H1 (cell line): ENCODE measurements at regions not wholly inside any gene's neighbourhood (a gene's known extent, or its start where the extent isn't known, plus 50 kb on each side); places are given as distances from the start of the nearest gene placed in this dataset.

ENCODE experiments used
- CTCF ChIA-PET: fragments of 300-600 bp; sonication (Branson Sonifier 250); formaldehyde crosslinking; loops from one replicate; lab custom pipeline; 2021; ENCODE audit not compliant: partially characterized antibody; lab: Charles Lee
- POLR2A ChIA-PET: fragments of 300-600 bp; sonication (Branson Sonifier 250); formaldehyde crosslinking; loops from one replicate; lab custom pipeline; 2021; ENCODE audit warnings: inconsistent platforms; ENCODE audit not compliant: partially characterized antibody; lab: Charles Lee
- DNase-seq, 2 experiments: peaks; one replicate each; pipeline versions ENCODE4 v3.0.0 to v3.0.0-alpha.2; 2010 to 2022; ENCODE audit warnings: low spot score in 2 of 2, low read depth in 1 of 2, mixed read lengths in 1 of 2
- FAIRE-seq: peaks from 2 replicates; lab custom pipeline; 2011; peaks lifted over from hg19 to GRCh38; lab: Jason Lieb, UNC
- H2AFZ ChIP-seq: 2 replicates; pipeline ENCODE4 v1.8.1; 2012; ENCODE audit warnings: low read length, inconsistent platforms
- H2AK5ac ChIP-seq: 2 replicates; pipeline ENCODE4 v1.6.1; 2013; ENCODE audit warnings: low read depth, low read length
- H2BK120ac ChIP-seq: replicated peaks from 2 replicates; pipeline ENCODE3; 2013; ENCODE audit warnings: low read depth, low read length, inconsistent platforms
- H2BK12ac ChIP-seq: 2 replicates; pipeline ENCODE4 v1.6.1; 2013; ENCODE audit warnings: low read depth, low read length
- H2BK15ac ChIP-seq: 2 replicates; pipeline ENCODE4 v1.6.1; 2013; ENCODE audit warnings: low read length
- H2BK20ac ChIP-seq: 2 replicates; pipeline ENCODE4 v1.6.1; 2013; ENCODE audit warnings: low read length
- H2BK5ac ChIP-seq: 2 replicates; pipeline ENCODE4 v1.6.1; 2013; ENCODE audit warnings: low read depth, low read length
- H3K14ac ChIP-seq: 2 replicates; pipeline ENCODE4 v1.6.1; 2013; ENCODE audit warnings: inconsistent platforms; ENCODE audit not compliant: insufficient read length
- H3K18ac ChIP-seq: 2 replicates; pipeline ENCODE4 v1.6.1; 2013; ENCODE audit warnings: low read length; ENCODE audit errors: extremely low read depth
- H3K23ac ChIP-seq: 2 replicates; pipeline ENCODE4 v1.6.1; 2013; ENCODE audit warnings: inconsistent platforms; ENCODE audit not compliant: insufficient read length
- H3K23me2 ChIP-seq: 2 replicates; pipeline ENCODE4 v1.6.1; 2013; ENCODE audit warnings: low read depth, low read length
- H3K27ac ChIP-seq: 2 replicates; pipeline ENCODE4 v1.6.1; 2011; ENCODE audit warnings: low read depth, low read length, inconsistent platforms
- H3K27me3 ChIP-seq, 4 experiments: replicated peaks in 1 of 4; 1 replicate in 1 of 4; 2 replicates in 3 of 4; pipeline versions ENCODE4 v1.6.1 to v1.8.1; 2011 to 2013; ENCODE audit warnings: low read length in 3 of 4, mild to moderate bottlenecking in 3 of 4, inconsistent platforms in 2 of 4, mixed read lengths in 2 of 4, moderate library complexity in 1 of 4; ENCODE audit not compliant: control insufficient read depth in 3 of 4, insufficient read depth in 3 of 4; ENCODE audit errors: extremely low read depth in 1 of 4
- H3K36me3 ChIP-seq, 4 experiments: 2 replicates each; pipeline versions ENCODE4 v1.6.1 to v1.8.1; 2011 to 2013; ENCODE audit warnings: mild to moderate bottlenecking in 4 of 4, low read length in 3 of 4, moderate library complexity in 2 of 4, control low read depth in 1 of 4, inconsistent platforms in 1 of 4; ENCODE audit not compliant: insufficient read depth in 4 of 4, control insufficient read depth in 2 of 4
- H3K4ac ChIP-seq: replicated peaks from 2 replicates; pipeline ENCODE3; 2013; ENCODE audit warnings: low read length, low read depth, mixed read lengths, inconsistent platforms; ENCODE audit not compliant: insufficient read length
- H3K4me1 ChIP-seq, 4 experiments: replicated peaks in 1 of 4; 1 replicate in 1 of 4; 2 replicates in 3 of 4; pipeline versions ENCODE4 v1.6.1 to v1.8.1; 2011 to 2013; ENCODE audit warnings: low read length in 3 of 4, inconsistent platforms in 2 of 4, mixed read lengths in 1 of 4; ENCODE audit not compliant: insufficient read depth in 4 of 4, control insufficient read depth in 3 of 4
- H3K4me2 ChIP-seq, 2 experiments: 2 replicates each; pipeline versions ENCODE4 v1.6.1 to v1.8.1; 2011 to 2013; ENCODE audit warnings: low read depth in 2 of 2, low read length in 2 of 2, control low read depth in 1 of 2, inconsistent platforms in 1 of 2, mild to moderate bottlenecking in 1 of 2; ENCODE audit not compliant: insufficient read depth in 1 of 2
- H3K4me3 ChIP-seq, 4 experiments: fragments of 200-600, 300-600 bp in 1 of 4; sonication (generic), shearing (Covaris generic), sonication (Bioruptor Twin) in 1 of 4; 2 replicates each; pipeline versions ENCODE4 v1.5.1 to v1.8.1; 2011 to 2016; ENCODE audit warnings: low read length in 4 of 4, low read depth in 3 of 4, control low read depth in 2 of 4, inconsistent platforms in 2 of 4, mild to moderate bottlenecking in 2 of 4, mixed read lengths in 1 of 4, moderate library complexity in 1 of 4; ENCODE audit not compliant: insufficient read depth in 2 of 4; ENCODE audit errors: extremely low read depth in 1 of 4
- H3K56ac ChIP-seq: replicated peaks from 2 replicates; pipeline ENCODE3; 2013; ENCODE audit warnings: low read depth, mild to moderate bottlenecking, mixed read lengths, low read length, inconsistent platforms; ENCODE audit not compliant: insufficient read length
- H3K79me1 ChIP-seq: 2 replicates; pipeline ENCODE4 v1.6.1; 2013; ENCODE audit warnings: low read depth, low read length, control low read depth
- H3K79me2 ChIP-seq, 2 experiments: 2 replicates each; pipeline versions ENCODE4 v1.6.1 to v1.8.1; 2012 to 2013; ENCODE audit warnings: low read length in 2 of 2, mild to moderate bottlenecking in 2 of 2, inconsistent platforms in 1 of 2; ENCODE audit not compliant: insufficient read depth in 2 of 2, control insufficient read depth in 1 of 2
- H3K9ac ChIP-seq, 4 experiments: replicated peaks in 1 of 4; 1 replicate in 1 of 4; 2 replicates in 3 of 4; pipeline versions ENCODE4 v1.6.1 to v1.8.1; 2011 to 2013; ENCODE audit warnings: low read depth in 3 of 4, low read length in 3 of 4, control low read depth in 2 of 4, mild to moderate bottlenecking in 2 of 4, moderate library complexity in 2 of 4, inconsistent platforms in 1 of 4; ENCODE audit errors: extremely low read depth in 1 of 4
- H3K9me3 ChIP-seq, 2 experiments: 2 replicates each; pipeline versions ENCODE4 v1.6.1 to v1.8.1; 2012 to 2013; ENCODE audit warnings: mild to moderate bottlenecking in 2 of 2, moderate library complexity in 2 of 2, control low read depth in 1 of 2, inconsistent platforms in 1 of 2, low read depth in 1 of 2, low read length in 1 of 2, mixed read lengths in 1 of 2; ENCODE audit not compliant: insufficient read depth in 2 of 2
- H4K20me1 ChIP-seq, 2 experiments: replicated peaks in 1 of 2; 2 replicates each; pipeline versions ENCODE3 to v1.8.1; 2011 to 2013; ENCODE audit warnings: inconsistent platforms in 2 of 2, low read length in 2 of 2, mild to moderate bottlenecking in 1 of 2; ENCODE audit not compliant: insufficient read depth in 2 of 2, control insufficient read depth in 1 of 2
- H4K5ac ChIP-seq: 2 replicates; pipeline ENCODE4 v1.6.1; 2013; ENCODE audit warnings: low read length, low read depth, mixed read lengths, inconsistent platforms; ENCODE audit not compliant: insufficient read length
- H4K8ac ChIP-seq: 2 replicates; pipeline ENCODE4 v1.8.0; 2013; ENCODE audit warnings: mild to moderate bottlenecking, moderate library complexity, low read length, inconsistent platforms; ENCODE audit not compliant: insufficient read depth; ENCODE audit errors: extremely low read depth
- H4K91ac ChIP-seq: replicated peaks from 2 replicates; pipeline ENCODE3; 2013; ENCODE audit warnings: low read length, mixed read lengths, inconsistent platforms; ENCODE audit not compliant: insufficient read length
- BCL11A ChIP-seq, 2 experiments: IDR thresholded peaks; one replicate each; pipeline ENCODE4 v1.6.1; 2011; ENCODE audit warnings: low read depth in 2 of 2, low read length in 2 of 2, mild to moderate bottlenecking in 2 of 2
- BRCA1 ChIP-seq: IDR thresholded peaks from 2 replicates; pipeline ENCODE4 v1.6.1; 2012; ENCODE audit warnings: low read depth, low read length, improper control_type of control experiment
- CBX5 ChIP-seq: fragments of 300-800, 300-1000 bp; sonication (generic); IDR thresholded peaks from 2 replicates; pipeline ENCODE4 v1.7.1; 2016; ENCODE audit warnings: antibody characterized with exemption, low read length, low read depth
- FOSL1 ChIP-seq: IDR thresholded peaks from 2 replicates; pipeline ENCODE4 v1.6.1; 2011; ENCODE audit warnings: mild to moderate bottlenecking, low read depth, low read length, moderate library complexity; ENCODE audit not compliant: insufficient read depth
- GTF2F1 ChIP-seq: IDR thresholded peaks from 2 replicates; pipeline ENCODE4 v1.6.1; 2012; ENCODE audit warnings: low read depth, low read length, improper control_type of control experiment, borderline replicate concordance
- JUN ChIP-seq: IDR thresholded peaks from 2 replicates; pipeline ENCODE4 v1.6.1; 2011; ENCODE audit warnings: low read depth, mild to moderate bottlenecking, improper control_type of control experiment, low read length
- NRF1 ChIP-seq: IDR thresholded peaks from 2 replicates; pipeline ENCODE4 v1.6.1; 2011; ENCODE audit warnings: mild to moderate bottlenecking, low read depth, low read length, improper control_type of control experiment
- POU5F1 ChIP-seq: IDR thresholded peaks from 2 replicates; pipeline ENCODE4 v1.6.1; 2011; ENCODE audit warnings: low read depth, mild to moderate bottlenecking, low read length, moderate library complexity
- TAF7 ChIP-seq: optimal IDR thresholded peaks from 2 replicates; pipeline ENCODE3; 2011; ENCODE audit warnings: low read depth, mild to moderate bottlenecking, inconsistent platforms, low read length, moderate library complexity, borderline replicate concordance
- TBP ChIP-seq: IDR thresholded peaks from 2 replicates; pipeline ENCODE4 v1.6.1; 2011; ENCODE audit warnings: low read depth, low read length, improper control_type of control experiment
- WGBS, 2 experiments: shearing (Covaris generic) in 1 of 2; methylation state at CpG; one replicate each; pipeline versions ENCODE4 v1.1.6 to v1.1.7; 2013 to 2015; ENCODE audit warnings: low lambda C conversion rate in 2 of 2, mixed read lengths in 2 of 2, inconsistent platforms in 1 of 2, low coverage in 1 of 2, missing lambda C conversion rate in 1 of 2; ENCODE audit not compliant: insufficient replicate concordance in 2 of 2, insufficient coverage in 1 of 2, insufficient read length in 1 of 2; ENCODE audit errors: extremely low coverage in 1 of 2, missing lambda C conversion rate in 1 of 2; 5-methylcytosine and 5-hydroxymethylcytosine counted together

DNA sequence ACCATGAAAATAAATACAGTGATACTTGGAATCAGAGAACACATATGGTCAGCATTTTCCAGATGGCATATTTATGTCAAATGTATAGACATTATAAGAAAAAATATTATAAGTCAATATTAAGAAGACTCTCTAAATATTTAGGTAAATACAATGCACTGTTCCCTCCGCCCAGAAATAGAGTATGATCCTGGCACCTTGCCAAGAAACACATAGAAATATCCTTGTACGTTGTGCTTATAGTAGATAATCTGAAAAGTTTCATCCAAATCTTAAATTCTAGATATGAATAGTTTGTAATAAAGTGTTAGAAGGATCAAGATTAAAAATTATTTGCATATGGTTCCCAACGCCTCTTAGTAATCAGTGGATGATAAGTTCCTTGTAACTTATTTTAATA lies 645.8 kb upstream of the GJE1 start:
- no peaks in the 10 kb centered on the region for H3K79me1 ChIP-seq
- H3K4ac ChIP-seq: no peak overlapping the region
- no peak overlapping the region for H4K91ac ChIP-seq
- no peak overlapping the region for H4K5ac ChIP-seq
- no peak overlapping the region for H3K18ac ChIP-seq
- H3K9me3 ChIP-seq: no peaks in the 10 kb centered on the region
- no peaks in the 10 kb centered on the region for H3K27me3 ChIP-seq
- no peak overlapping the region for H2BK120ac ChIP-seq
- WGBS, 2 experiments: 77% methylated on average over 3 of the region's 3 CpGs; no CpG with 5 or more reads in 1 of the 2 experiments
- no peak overlapping the region for H2AFZ ChIP-seq
- no peak overlapping the region for H3K23ac ChIP-seq
- H2BK5ac ChIP-seq: no peak overlapping the region
- no peak overlapping the region for H2BK12ac ChIP-seq
- POLR2A ChIA-PET: no interaction called here
- H2AK5ac ChIP-seq: no peak overlapping the region
- H4K8ac ChIP-seq: no peak overlapping the region
- H3K14ac ChIP-seq: no peak overlapping the region
- no peak overlapping the region for H2BK20ac ChIP-seq
- no peak overlapping the region for H3K4me2 ChIP-seq
- no peak overlapping the region for H3K27ac ChIP-seq
- no peak overlapping the region for H3K9ac ChIP-seq
- no peaks in the 10 kb centered on the region for H4K20me1 ChIP-seq
- DNase-seq: no peak
- no peaks in the 10 kb centered on the region for H3K36me3 ChIP-seq
- H3K79me2 ChIP-seq: no peaks in the 10 kb centered on the region
- H2BK15ac ChIP-seq: no peak overlapping the region
- CTCF ChIA-PET: interaction anchor here (0.8 kb wide), 1 partner anchor 9 kb away, joined by 3 read pairs; no protein-coding TSS in a partner anchor
- no peak overlapping the region for H3K4me3 ChIP-seq
- no peak for TF ChIP-seq BRCA1
- no peak for TF ChIP-seq FOSL1
- no peak for TF ChIP-seq GTF2F1
- TF ChIP-seq JUN: no peak
- TF ChIP-seq BCL11A (IDR thresholded peaks at IDR 0.05; ENCODE audit: low read depth in 2 of 2, low read length in 2 of 2): no peak
- TF ChIP-seq CBX5: no peak
- TF ChIP-seq NRF1: no peak
- no peak for TF ChIP-seq TBP
- no peak for TF ChIP-seq POU5F1
- no peak for TF ChIP-seq TAF7
- TF ChIP-seq, all 59 proteins: peak for 0
- no peak overlapping the region for H3K56ac ChIP-seq
- no peaks in the 10 kb centered on the region for H3K23me2 ChIP-seq
- no peaks in the 10 kb centered on the region for H3K4me1 ChIP-seq
- no peak for FAIRE-seq
